ENCODE measurements at regions not wholly inside any gene's neighbourhood (a gene's known extent, or its start where the extent isn't known, plus 50 kb on each side); places are given as distances from the start of the nearest gene placed in this dataset.

DNA sequence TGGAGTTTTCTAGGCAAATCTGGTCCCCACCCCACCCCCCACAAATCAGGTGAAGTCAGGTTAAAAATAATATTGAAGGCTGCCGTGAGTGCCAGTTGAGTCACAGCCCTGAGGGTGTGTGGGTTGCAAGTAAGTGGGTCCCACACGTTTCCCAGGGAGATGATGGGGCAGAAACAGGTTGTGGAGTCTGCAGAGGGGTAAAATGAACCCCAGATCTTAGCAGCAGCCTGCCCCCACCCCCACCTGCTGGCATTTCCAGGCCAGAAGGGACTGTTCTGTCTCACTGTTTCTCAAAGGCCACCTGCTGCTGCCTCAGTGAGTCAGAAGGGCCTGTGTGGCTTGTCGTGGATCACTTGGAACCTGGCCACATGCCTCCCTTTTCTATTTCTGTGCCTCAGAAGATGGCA lies 59.8 kb upstream of the SMNDC1 start:
- H3K4me1 ChIP-seq (replicated peaks in 1 of 2; ENCODE audit: control insufficient read depth in 2 of 2, insufficient read depth in 2 of 2, low read length in 2 of 2): peaks cover 0 to 18% of the 10 kb centered on the region in 2 experiments; a peak in 3 of 5 replicates
- no peaks in the 10 kb centered on the region for H4K20me1 ChIP-seq (replicated peaks; ENCODE audit: control insufficient read depth, insufficient read depth, low read length)
- no peaks in the 10 kb centered on the region for H3K79me2 ChIP-seq (ENCODE audit: control insufficient read depth, insufficient read depth, low read length)
- no TSS peak for BruUV-seq (replicated peaks)
- in situ Hi-C loops (cut with MboI) (no loop called here), intact Hi-C loops (cut with micrococcal nuclease) (no loop called here)
- no peak overlapping the region for H3K9ac ChIP-seq (ENCODE audit: insufficient read depth in 1 of 2, low read depth in 2 of 2, low read length in 2 of 2)
- TF ChIP-seq TAF7 (tag; IDR thresholded peaks at IDR 0.05) (no peak), CBX2 (IDR thresholded peaks at IDR 0.05; ENCODE audit: insufficient read depth, low read length, poor library complexity, severe bottlenecking) (no peak), MCM3 (IDR thresholded peaks at IDR 0.05) (no peak), CXXC5 (CRISPR knock-in tag; IDR thresholded peaks at IDR 0.05) (no peak)
- peaks cover 2 to 22% of the 10 kb centered on the region in 2 experiments; a peak in 3 of 5 replicates for H3K27me3 ChIP-seq (ENCODE audit: control insufficient read depth in 2 of 2, insufficient read depth in 2 of 2, low read length in 2 of 2)
- no peaks in the 10 kb centered on the region for H3K9me3 ChIP-seq (replicated peaks; ENCODE audit: control insufficient read depth, insufficient read depth, low read depth, low read length)
- POLR2A ChIA-PET: interaction anchor here (0.6 to 1.4 kb wide), 2 partner anchors 12 to 315 kb away, joined by 3 to 5 read pairs; no protein-coding TSS in a partner anchor
- H3K4me3 ChIP-seq: no peak overlapping the region
- H2AFZ ChIP-seq (ENCODE audit: low read depth, low read length): no peak overlapping the region
- ATAC-seq: no peak
- 0% methylated on average over 1 of the region's 3 CpGs for WGBS (ENCODE audit: insufficient coverage, low coverage, missing lambda C conversion rate)
- FAIRE-seq: no peak
- no peaks in the 10 kb centered on the region for H3K36me3 ChIP-seq (ENCODE audit: control insufficient read depth, insufficient read depth, low read length)
- H3K9me1 ChIP-seq (ENCODE audit: control insufficient read depth, insufficient read depth, low read length): no peaks in the 10 kb centered on the region
- H3K4me2 ChIP-seq (ENCODE audit: insufficient read depth, low read length): no peak overlapping the region
- CTCF ChIA-PET (ENCODE audit: low intra/inter-chr PET ratio): interaction anchor here (0.6 kb wide), 1 partner anchor 28 kb away, joined by 3 read pairs; no protein-coding TSS in a partner anchor
- H3K27ac ChIP-seq (ENCODE audit: extremely low read depth, low read depth, low read length): no peak overlapping the region
- no peak for DNase-seq (ENCODE audit: extremely low read depth in 1 of 4, low spot score in 3 of 4)

DNA sequence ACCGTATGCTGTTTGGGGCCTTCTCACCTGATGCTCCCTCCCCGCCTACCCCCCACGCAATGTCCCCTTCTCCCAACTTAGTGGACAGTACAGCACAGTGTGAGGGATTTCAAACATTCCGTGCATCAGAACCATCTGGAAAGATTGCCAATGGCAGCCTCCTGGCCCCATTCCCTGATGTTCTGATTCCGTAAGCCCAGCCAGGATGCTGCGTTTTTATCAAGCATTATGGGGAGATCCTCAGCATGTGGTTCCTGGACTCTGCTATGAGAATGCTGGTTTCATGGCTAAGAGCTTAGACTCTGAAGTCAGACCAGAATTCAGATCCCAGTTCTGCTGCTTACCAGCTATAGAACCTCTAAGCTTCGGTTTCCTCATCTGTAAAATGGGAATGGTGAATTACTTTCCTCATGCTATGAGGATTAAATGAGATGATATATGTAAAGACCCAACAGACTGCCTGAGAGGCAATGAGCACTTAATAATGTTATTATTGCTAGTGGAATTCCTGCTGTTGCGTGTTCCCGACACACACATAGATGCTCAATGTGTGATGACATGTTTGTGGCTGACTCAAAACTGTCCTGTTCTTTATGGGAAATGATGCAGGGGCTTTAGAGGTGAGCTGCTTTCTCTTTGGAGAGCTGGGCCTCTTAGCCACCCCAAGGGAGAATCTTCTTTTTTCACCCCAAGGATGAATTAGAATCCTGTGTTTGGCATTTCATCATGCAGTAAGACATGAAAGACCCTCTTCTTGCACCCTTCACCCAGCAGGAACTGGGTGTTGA lies 60.8 kb upstream of the SMNDC1 start:
- Histone ChIP-seq H2AFZ (ENCODE audit: low read depth, low read length) (no peak overlapping the region), H3K9me1 (ENCODE audit: control insufficient read depth, insufficient read depth, low read length) (no peaks in the 10 kb centered on the region), H3K4me1 (replicated peaks in 1 of 2; ENCODE audit: control insufficient read depth in 2 of 2, insufficient read depth in 2 of 2, low read length in 2 of 2) (peaks cover 0 to 24% of the 10 kb centered on the region in 2 experiments; a peak in 3 of 5 replicates), H3K36me3 (ENCODE audit: control insufficient read depth, insufficient read depth, low read length) (no peaks in the 10 kb centered on the region), H3K27me3 (ENCODE audit: control insufficient read depth in 2 of 2, insufficient read depth in 2 of 2, low read length in 2 of 2) (peaks cover 2 to 19% of the 10 kb centered on the region in 2 experiments; a peak in 3 of 5 replicates), H3K9ac (ENCODE audit: insufficient read depth in 1 of 2, low read depth in 2 of 2, low read length in 2 of 2) (no peak overlapping the region), H3K27ac (ENCODE audit: extremely low read depth, low read depth, low read length) (no peak overlapping the region), H3K4me2 (ENCODE audit: insufficient read depth, low read length) (no peak overlapping the region), H4K20me1 (replicated peaks; ENCODE audit: control insufficient read depth, insufficient read depth, low read length) (no peaks in the 10 kb centered on the region), H3K4me3 (no peak overlapping the region), H3K79me2 (ENCODE audit: control insufficient read depth, insufficient read depth, low read length) (no peaks in the 10 kb centered on the region), H3K9me3 (replicated peaks; ENCODE audit: control insufficient read depth, insufficient read depth, low read depth, low read length) (no peaks in the 10 kb centered on the region)
- ATAC-seq: no peak
- in situ Hi-C loops (cut with MboI) (no loop called here), intact Hi-C loops (cut with micrococcal nuclease) (no loop called here)
- POLR2A ChIA-PET: interaction anchor here (1.4 kb wide), 1 partner anchor 11 kb away, joined by 5 read pairs; no protein-coding TSS in a partner anchor
- BruUV-seq (replicated peaks): no TSS peak
- 45% methylated on average over 9 of the region's 9 CpGs for WGBS (ENCODE audit: insufficient coverage, low coverage, missing lambda C conversion rate)
- FAIRE-seq: no peak
- no peak for DNase-seq (ENCODE audit: extremely low read depth in 1 of 4, low spot score in 3 of 4)
- CTCF ChIA-PET (ENCODE audit: low intra/inter-chr PET ratio): no interaction called here
- TF ChIP-seq ZNF551 (CRISPR knock-in tag; IDR thresholded peaks at IDR 0.05) (no peak), LEF1 (IDR thresholded peaks at IDR 0.05) (no peak), CBFA2T2 (conservative IDR thresholded peaks at IDR 0.05) (no peak), FOXJ2 (tag; IDR thresholded peaks at IDR 0.05) (no peak), PHB2 (IDR thresholded peaks at IDR 0.05; ENCODE audit: low read depth) (no peak), RCOR1 (IDR thresholded peaks at IDR 0.05; ENCODE audit: borderline replicate concordance in 1 of 2, low read depth in 2 of 2, low read length in 2 of 2) (no peak), POLR2AphosphoS5 (IDR thresholded peaks at IDR 0.05; ENCODE audit: control insufficient read depth, insufficient read depth, low read depth, low read length) (no peak), KLF16 (IDR thresholded peaks at IDR 0.05) (no peak)
- TF ChIP-seq, protein P1, sequence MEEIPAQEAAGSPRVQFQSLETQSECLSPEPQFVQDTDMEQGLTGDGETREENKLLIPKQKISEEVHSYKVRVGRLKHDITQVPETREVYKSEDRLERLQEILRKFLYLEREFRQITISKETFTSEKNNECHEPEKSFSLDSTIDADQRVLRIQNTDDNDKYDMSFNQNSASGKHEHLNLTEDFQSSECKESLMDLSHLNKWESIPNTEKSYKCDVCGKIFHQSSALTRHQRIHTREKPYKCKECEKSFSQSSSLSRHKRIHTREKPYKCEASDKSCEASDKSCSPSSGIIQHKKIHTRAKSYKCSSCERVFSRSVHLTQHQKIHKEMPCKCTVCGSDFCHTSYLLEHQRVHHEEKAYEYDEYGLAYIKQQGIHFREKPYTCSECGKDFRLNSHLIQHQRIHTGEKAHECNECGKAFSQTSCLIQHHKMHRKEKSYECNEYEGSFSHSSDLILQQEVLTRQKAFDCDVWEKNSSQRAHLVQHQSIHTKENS (CRISPR knock-in tag; IDR thresholded peaks at IDR 0.05): no peak

Data from K562 (cell line).